Activated B cell treated with CpG ODN at 0.5 μM for 24 hours (primary cell): ENCODE measurements at regions not wholly inside any gene's neighbourhood (a gene's known extent, or its start where the extent isn't known, plus 50 kb on each side); places are given as distances from the start of the nearest gene placed in this dataset.

Source experiments
- ATAC-seq: fragments of 200-7000 bp; cut with Tn5 transposase; one replicate; pipeline ENCODE4 v1.10.0; 2021; ENCODE audit warnings: low read depth, mild to moderate bottlenecking, moderate library complexity
- CTCF ChIA-PET: fragments of 350-600 bp; sonication (Branson Sonifier 250); formaldehyde crosslinking; loops from one replicate; lab custom pipeline; 2021; ENCODE audit warnings: antibody characterized with exemption; lab: Charles Lee
- POLR2A ChIA-PET: fragments of 350-600 bp; sonication (Branson Sonifier 250); formaldehyde crosslinking; loops from one replicate; lab custom pipeline; 2021; ENCODE audit warnings: antibody characterized with exemption; lab: Charles Lee
- DNase-seq: peaks from one replicate; pipeline ENCODE4 v3.0.0; 2022
- H3K27ac Mint-ChIP-seq: one replicate; pipeline ENCODE4 v1.8.0; 2020; ENCODE audit warnings: mixed read lengths
- H3K27me3 Mint-ChIP-seq: one replicate; pipeline ENCODE4 v1.8.0; 2021; ENCODE audit warnings: mixed read lengths
- H3K36me3 Mint-ChIP-seq: one replicate; pipeline ENCODE4 v1.8.0; 2021; ENCODE audit warnings: low read depth, mixed read lengths
- H3K4me1 Mint-ChIP-seq: one replicate; pipeline ENCODE4 v1.8.0; 2021; ENCODE audit warnings: mixed read lengths
- H3K4me3 Mint-ChIP-seq: one replicate; pipeline ENCODE4 v1.8.0; 2020; ENCODE audit warnings: mild to moderate bottlenecking, mixed read lengths
- H3K9me3 Mint-ChIP-seq: one replicate; pipeline ENCODE4 v1.8.0; 2020; ENCODE audit warnings: mixed read lengths
- CTCF ChIP-seq: fragments of 200-600 bp; IDR thresholded peaks from one replicate; pipeline ENCODE4 v1.8.0; 2022; ENCODE audit warnings: antibody characterized with exemption, mild to moderate bottlenecking
- intact Hi-C: fragments of 100-400 bp; cut with micrococcal nuclease; formaldehyde crosslinking; loops from one replicate; pipeline ENCODE4 v1.15.1; 2024

- Mint-ChIP-seq H3K27ac (no peak overlapping the region), H3K36me3 (no peaks in the 10 kb centered on the region), H3K9me3 (no peaks in the 10 kb centered on the region), H3K27me3 (no peaks in the 10 kb centered on the region), H3K4me1 (peaks cover 10% of the 10 kb centered on the region), H3K4me3 (no peak overlapping the region)
- no peak for TF ChIP-seq CTCF
- no peak for ATAC-seq
- ChIA-PET CTCF (no interaction called here), POLR2A (no interaction called here)
- intact Hi-C loops, result no loop called here
- no peak for DNase-seq
Measured at GRCh38 chr10:52477305-52477704, 163.2 kb downstream of the DKK1 start.

- peaks cover 12% of the 10 kb centered on the region for H3K4me1 Mint-ChIP-seq
- CTCF ChIA-PET, result no interaction called here
- no peaks in the 10 kb centered on the region for H3K9me3 Mint-ChIP-seq
- DNase-seq (no peak), ATAC-seq (no peak)
- no peak for TF ChIP-seq CTCF
- POLR2A ChIA-PET, result no interaction called here
- H3K4me3 Mint-ChIP-seq, result no peak overlapping the region
- intact Hi-C loops, result no loop called here
- no peaks in the 10 kb centered on the region for H3K36me3 Mint-ChIP-seq
- no peak overlapping the region for H3K27ac Mint-ChIP-seq
- no peaks in the 10 kb centered on the region for H3K27me3 Mint-ChIP-seq
Measured at GRCh38 chr10:52479567-52479966, 165.5 kb downstream of the DKK1 start.

GRCh38 chr10:52481986-52482555, 168.0 kb downstream of the DKK1 start:
- no peak for TF ChIP-seq CTCF
- ATAC-seq (no peak), DNase-seq (no peak)
- CTCF ChIA-PET, result no interaction called here
- H3K4me1 Mint-ChIP-seq, result peaks cover 10% of the 10 kb centered on the region
- intact Hi-C loops, result no loop called here
- POLR2A ChIA-PET, result no interaction called here
- no peak overlapping the region for H3K27ac Mint-ChIP-seq
- H3K9me3 Mint-ChIP-seq, result no peaks in the 10 kb centered on the region
- no peaks in the 10 kb centered on the region for H3K36me3 Mint-ChIP-seq
- no peak overlapping the region for H3K4me3 Mint-ChIP-seq
- H3K27me3 Mint-ChIP-seq, result no peaks in the 10 kb centered on the region

- Mint-ChIP-seq H3K4me3 (peak overlapping the region; percentile 28), H3K27ac (no peak overlapping the region), H3K27me3 (no peaks in the 10 kb centered on the region), H3K9me3 (no peaks in the 10 kb centered on the region), H3K4me1 (peaks cover 6% of the 10 kb centered on the region), H3K36me3 (no peaks in the 10 kb centered on the region)
- TF ChIP-seq CTCF, result no peak
- ChIA-PET CTCF (no interaction called here), POLR2A (no interaction called here)
- no peak for ATAC-seq
- intact Hi-C loops, result no loop called here
- DNase-seq, result no peak
Measured at GRCh38 chr10:52483587-52483986, 169.5 kb downstream of the DKK1 start.

GRCh38 chr10:52484206-52485065, 170.4 kb downstream of the DKK1 start:
- no peak overlapping the region for H3K27ac Mint-ChIP-seq
- DNase-seq (no peak), ATAC-seq (no peak)
- no peaks in the 10 kb centered on the region for H3K27me3 Mint-ChIP-seq
- no peaks in the 10 kb centered on the region for H3K36me3 Mint-ChIP-seq
- ChIA-PET CTCF (no interaction called here), POLR2A (no interaction called here)
- H3K4me1 Mint-ChIP-seq, result peaks cover 6% of the 10 kb centered on the region
- H3K4me3 Mint-ChIP-seq, result no peak overlapping the region
- H3K9me3 Mint-ChIP-seq, result no peaks in the 10 kb centered on the region
- TF ChIP-seq CTCF, result no peak
- intact Hi-C loops, result no loop called here
